GM18519 (cell line): ENCODE measurements at regions not wholly inside any gene's neighbourhood (a gene's known extent, or its start where the extent isn't known, plus 50 kb on each side); places are given as distances from the start of the nearest gene placed in this dataset.
"Not testable (repeated sequence)": the region's sequence is repeated elsewhere in the genome, so short reads cannot be mapped to it uniquely, and the experiment has no call there.

Experiments used
- ATAC-seq: cut with Tn5 transposase; IDR thresholded peaks from one replicate; pipeline ENCODE4 v1.9.1; 2021; ENCODE audit warnings: mild to moderate bottlenecking, moderate library complexity; ENCODE audit not compliant: unreplicated experiment, low FRiP score

- no peak for ATAC-seq
These were observed 639.0 kb downstream of the REEP3 start for GRCh38 chr10:64159910-64160872.

- ATAC-seq = no peak
These were observed 649.6 kb downstream of the REEP3 start for GRCh38 chr10:64170791-64171190.

- ATAC-seq = no peak
These were observed 652.6 kb downstream of the REEP3 start for GRCh38 chr10:64173826-64174225.

- no peak for ATAC-seq
These were observed 653.6 kb downstream of the REEP3 start for GRCh38 chr10:64174666-64175255.

- no peak for ATAC-seq
These were observed 654.2 kb downstream of the REEP3 start for GRCh38 chr10:64175271-64175962.

- no peak for ATAC-seq
These were observed 661.5 kb downstream of the REEP3 start for GRCh38 chr10:64182671-64183070.

- no peak for ATAC-seq
These were observed 670.1 kb downstream of the REEP3 start for GRCh38 chr10:64191286-64191685.

- ATAC-seq = no peak
These were observed 675.6 kb downstream of the REEP3 start for GRCh38 chr10:64196638-64197315.

GRCh38 chr10:64201936-64202335 lies 680.7 kb downstream of the REEP3 start:
- ATAC-seq = no peak

- not testable (repeated sequence) for ATAC-seq
These were observed 683.3 kb downstream of the REEP3 start for GRCh38 chr10:64204504-64204903.

GRCh38 chr10:64206409-64206808 lies 685.2 kb downstream of the REEP3 start:
- ATAC-seq = no peak

GRCh38 chr10:64209561-64209960 lies 688.4 kb downstream of the REEP3 start:
- ATAC-seq = no peak

GRCh38 chr10:64210211-64210610 lies 689.0 kb downstream of the REEP3 start:
- no peak for ATAC-seq

GRCh38 chr10:64211466-64211865 lies 690.3 kb downstream of the REEP3 start:
- ATAC-seq = no peak

- ATAC-seq = no peak
These were observed 693.9 kb downstream of the REEP3 start for GRCh38 chr10:64215088-64215487.

GRCh38 chr10:64219271-64220025 lies 698.2 kb downstream of the REEP3 start:
- no peak for ATAC-seq

GRCh38 chr10:64234489-64234888 lies 713.3 kb downstream of the REEP3 start:
- ATAC-seq = no peak

- ATAC-seq = no peak
These were observed 736.5 kb downstream of the REEP3 start for GRCh38 chr10:64257704-64258103.

- ATAC-seq = peak; percentile 88
These were observed 739.9 kb downstream of the REEP3 start for GRCh38 chr10:64261092-64261491.

GRCh38 chr10:64261676-64262075 lies 740.5 kb downstream of the REEP3 start:
- ATAC-seq = no peak
